AG08395 (cell line): ENCODE measurements at regions not wholly inside any gene's neighbourhood (a gene's known extent, or its start where the extent isn't known, plus 50 kb on each side); places are given as distances from the start of the nearest gene placed in this dataset.
A peak's percentile ranks its signal among the peaks of the same experiment; 100 is the strongest.
"Not testable (repeated sequence)": the region's sequence is repeated elsewhere in the genome, so short reads cannot be mapped to it uniquely, and the experiment has no call there.

Experiments
- DNase-seq: peaks from one replicate; pipeline ENCODE4 v3.0.0; 2012; ENCODE audit warnings: mixed read lengths, low spot score

- peak; percentile 73 for DNase-seq
Observed at GRCh38 chr5:17365811-17366138, 132.3 kb upstream of the TAF11L2 start.

GRCh38 chr5:17367256-17367840, 130.7 kb upstream of the TAF11L2 start:
- DNase-seq = no peak

- no peak for DNase-seq
Observed at GRCh38 chr5:17370651-17371050, 127.4 kb upstream of the TAF11L2 start.

GRCh38 chr5:17373406-17373805, 124.6 kb upstream of the TAF11L2 start:
- no peak for DNase-seq

GRCh38 chr5:17373814-17374556, 124.0 kb upstream of the TAF11L2 start:
- DNase-seq = no peak

- DNase-seq = no peak
Observed at GRCh38 chr5:17374973-17375742, 122.9 kb upstream of the TAF11L2 start.

GRCh38 chr5:17375886-17376285, 122.1 kb upstream of the TAF11L2 start:
- not testable (repeated sequence) for DNase-seq

GRCh38 chr5:17378346-17378997, 119.6 kb upstream of the TAF11L2 start:
- peak; percentile 55 for DNase-seq

GRCh38 chr5:17379100-17379951, 118.7 kb upstream of the TAF11L2 start:
- DNase-seq = no peak

GRCh38 chr5:17381932-17382331, 116.1 kb upstream of the TAF11L2 start:
- no peak for DNase-seq

- DNase-seq = no peak
Observed at GRCh38 chr5:17383526-17383925, 114.5 kb upstream of the TAF11L2 start.

GRCh38 chr5:17384181-17384580, 113.8 kb upstream of the TAF11L2 start:
- no peak for DNase-seq

GRCh38 chr5:17388717-17389116, 109.3 kb upstream of the TAF11L2 start:
- no peak for DNase-seq

GRCh38 chr5:17394086-17394485, 103.9 kb upstream of the TAF11L2 start:
- DNase-seq = no peak

GRCh38 chr5:17395106-17395880, 102.7 kb upstream of the TAF11L2 start:
- no peak for DNase-seq

- DNase-seq = no peak
Observed at GRCh38 chr5:17396247-17396646, 101.8 kb upstream of the TAF11L2 start.

- DNase-seq = peak; percentile 76
Observed at GRCh38 chr5:17398431-17398830, 99.6 kb upstream of the TAF11L2 start.

- DNase-seq = no peak
Observed at GRCh38 chr5:17398866-17399835, 98.9 kb upstream of the TAF11L2 start.

GRCh38 chr5:17399931-17400330, 98.1 kb upstream of the TAF11L2 start:
- DNase-seq = no peak
